ENCODE measurements at regions not wholly inside any gene's neighbourhood (a gene's known extent, or its start where the extent isn't known, plus 50 kb on each side); places are given as distances from the start of the nearest gene placed in this dataset.

DNA sequence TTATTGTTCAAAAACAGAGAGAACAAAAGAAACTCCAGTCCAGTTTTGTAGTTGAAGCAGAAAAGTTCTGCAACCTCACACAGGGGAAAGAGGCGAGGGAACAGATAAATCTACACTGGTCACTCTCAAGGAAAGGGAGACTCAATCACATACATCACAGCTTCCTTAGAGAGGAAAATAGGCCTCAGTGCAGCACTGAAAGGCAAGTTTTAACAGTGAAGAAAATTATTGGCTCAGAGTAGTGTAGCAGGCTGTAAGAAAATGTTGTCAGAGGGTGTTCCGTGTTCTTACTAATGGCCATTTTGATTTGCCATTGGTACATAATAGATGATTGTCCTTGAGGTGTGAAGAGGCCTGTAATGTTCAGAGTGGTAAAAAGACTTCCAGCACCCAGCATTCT is 530.0 kb upstream of the CDH6 start:
- no peak for TF ChIP-seq POLR2AphosphoS5 (IDR thresholded peaks at IDR 0.05)
- TF ChIP-seq CTCF (IDR thresholded peaks at IDR 0.05) = no peak
- no peak for TF ChIP-seq POLR2A (IDR thresholded peaks at IDR 0.05)
- TF ChIP-seq EP300 (IDR thresholded peaks at IDR 0.05; ENCODE audit: low read depth) = no peak
